Liver (tissue), 8 donors: ENCODE measurements at regions not wholly inside any gene's neighbourhood (a gene's known extent, or its start where the extent isn't known, plus 50 kb on each side); places are given as distances from the start of the nearest gene placed in this dataset.

ENCODE experiments used
- DNase-seq: peaks from one replicate; pipeline ENCODE4 v3.0.0-alpha.2; 2017; ENCODE audit warnings: low spot score
- H3K27ac ChIP-seq, 2 donors: one replicate each; pipeline ENCODE4 v1.7.0; 2013; ENCODE audit warnings: inconsistent platforms in 2 of 2, low read length in 2 of 2, control low read depth in 1 of 2, low read depth in 1 of 2, mild to moderate bottlenecking in 1 of 2
- H3K27me3 ChIP-seq, 4 donors: one replicate each; pipeline versions ENCODE4 v1.6.1 to v1.7.0; 2013; ENCODE audit warnings: low read length in 3 of 4, inconsistent platforms in 1 of 4, mild to moderate bottlenecking in 1 of 4, moderate library complexity in 1 of 4; ENCODE audit not compliant: control insufficient read depth in 4 of 4, insufficient read depth in 4 of 4
- H3K36me3 ChIP-seq, 4 donors: one replicate each; pipeline versions ENCODE4 v1.6.1 to v1.7.0; 2013; ENCODE audit warnings: low read length in 3 of 4, mild to moderate bottlenecking in 3 of 4, low read depth in 1 of 4, moderate library complexity in 1 of 4; ENCODE audit not compliant: control insufficient read depth in 4 of 4, insufficient read depth in 3 of 4
- H3K4me1 ChIP-seq, 4 donors: one replicate each; pipeline versions ENCODE4 v1.6.1 to v1.7.0; 2013; ENCODE audit warnings: low read length in 3 of 4, mild to moderate bottlenecking in 3 of 4, moderate library complexity in 1 of 4; ENCODE audit not compliant: control insufficient read depth in 4 of 4, insufficient read depth in 4 of 4
- H3K4me3 ChIP-seq, 3 donors: one replicate each; pipeline versions ENCODE4 v1.6.1 to v1.7.0; 2013; ENCODE audit warnings: low read length in 3 of 3, control low read depth in 1 of 3, low read depth in 1 of 3, mild to moderate bottlenecking in 1 of 3
- H3K9ac ChIP-seq, 2 donors: one replicate each; pipeline ENCODE4 v1.7.0; 2013; ENCODE audit warnings: low read length in 2 of 2, mild to moderate bottlenecking in 2 of 2, moderate library complexity in 2 of 2, control low read depth in 1 of 2, low read depth in 1 of 2
- H3K9me3 ChIP-seq, 4 donors: one replicate each; pipeline versions ENCODE4 v1.6.1 to v1.7.0; 2013; ENCODE audit warnings: low read length in 3 of 4; ENCODE audit not compliant: control insufficient read depth in 4 of 4
- CTCF ChIP-seq: fragments of 150-350 bp; IDR thresholded peaks from 2 replicates; pipeline ENCODE4 v1.5.1; 2017; ENCODE audit warnings: improper control_type of control experiment, low read depth, low read length; ENCODE audit not compliant: missing input control
- EGR1 ChIP-seq, 2 donors: IDR thresholded peaks; 2 replicates each; pipeline ENCODE4 v1.6.1; 2016 to 2018; ENCODE audit warnings: antibody characterized with exemption in 2 of 2, low read depth in 2 of 2
- FOXA1 ChIP-seq: IDR thresholded peaks from 2 replicates; pipeline ENCODE4 v1.6.1; 2016; ENCODE audit warnings: antibody characterized with exemption
- FOXA2 ChIP-seq: IDR thresholded peaks from 2 replicates; pipeline ENCODE4 v1.6.1; 2016; ENCODE audit warnings: antibody characterized with exemption
- HNF4A ChIP-seq, 2 donors: conservative IDR thresholded peaks; 2 replicates each; pipeline ENCODE4 v1.6.1; 2016; ENCODE audit warnings: antibody characterized with exemption in 2 of 2, mild to moderate bottlenecking in 2 of 2
- HNF4G ChIP-seq: IDR thresholded peaks from 2 replicates; pipeline ENCODE4 v1.6.1; 2016; ENCODE audit warnings: antibody characterized with exemption
- JUND ChIP-seq, 2 donors: IDR thresholded peaks; 2 replicates each; pipeline ENCODE4 v1.6.1; 2016; ENCODE audit warnings: antibody characterized with exemption in 2 of 2
- RAD21 ChIP-seq, 2 donors: IDR thresholded peaks; 2 replicates each; pipeline ENCODE4 v1.6.1; 2016; ENCODE audit warnings: antibody characterized with exemption in 2 of 2, mild to moderate bottlenecking in 2 of 2
- RXRA ChIP-seq, 2 donors: IDR thresholded peaks; 2 replicates each; pipeline ENCODE4 v1.6.1; 2017 to 2018; ENCODE audit warnings: antibody characterized with exemption in 2 of 2, mild to moderate bottlenecking in 1 of 2
- SP1 ChIP-seq: IDR thresholded peaks from 2 replicates; pipeline ENCODE4 v1.6.1; 2018; ENCODE audit warnings: antibody characterized with exemption, mild to moderate bottlenecking
- TAF1 ChIP-seq: conservative IDR thresholded peaks from 2 replicates; pipeline ENCODE4 v1.6.1; 2016; ENCODE audit warnings: antibody characterized with exemption, mild to moderate bottlenecking
- YY1 ChIP-seq: IDR thresholded peaks from 2 replicates; pipeline ENCODE4 v1.6.1; 2016; ENCODE audit warnings: antibody characterized with exemption, mild to moderate bottlenecking
- WGBS: extraction: QIAGEN DNeasy Blood & Tissue Kit; methylation state at CpG from one replicate; pipeline ENCODE4 v1.1.7; 2013; 5-methylcytosine and 5-hydroxymethylcytosine counted together
- TF ChIP-seq, protein P1 (sequence below): IDR thresholded peaks from 2 replicates; pipeline ENCODE4 v1.6.1; 2016; ENCODE audit warnings: antibody characterized with exemption
- TF ChIP-seq, protein P2 (sequence below): IDR thresholded peaks from 2 replicates; pipeline ENCODE4 v1.6.1; 2016; ENCODE audit warnings: antibody characterized with exemption
- donor health status: healthy.
- donor health status: healthy.
- donor health status: healthy.
- donor health status: healthy.
- donor health status: healthy.

- no peak for DNase-seq
- Histone ChIP-seq H3K27me3 (no peaks in the 10 kb centered on the region), H3K9me3 (peaks cover 0 to 5% (median 0%) of the 10 kb centered on the region in 4 donors), H3K27ac (no peak overlapping the region), H3K4me3 (no peak overlapping the region), H3K9ac (no peak overlapping the region), H3K4me1 (no peaks in the 10 kb centered on the region), H3K36me3 (no peaks in the 10 kb centered on the region)
- WGBS, result 95% methylated on average over 2 of the region's 2 CpGs
- no peak for TF ChIP-seq TAF1
- TF ChIP-seq FOXA1, result no peak
- TF ChIP-seq, protein P1, sequence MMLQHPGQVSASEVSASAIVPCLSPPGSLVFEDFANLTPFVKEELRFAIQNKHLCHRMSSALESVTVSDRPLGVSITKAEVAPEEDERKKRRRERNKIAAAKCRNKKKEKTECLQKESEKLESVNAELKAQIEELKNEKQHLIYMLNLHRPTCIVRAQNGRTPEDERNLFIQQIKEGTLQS, result no peak
- TF ChIP-seq HNF4A (conservative IDR thresholded peaks at IDR 0.05), result no peak
- TF ChIP-seq CTCF, result no peak
- TF ChIP-seq RAD21 (IDR thresholded peaks at IDR 0.05), result no peak
- TF ChIP-seq FOXA2, result no peak
- TF ChIP-seq RXRA (IDR thresholded peaks at IDR 0.05), result no peak
- TF ChIP-seq HNF4G, result no peak
- TF ChIP-seq EGR1 (IDR thresholded peaks at IDR 0.05; ENCODE audit: low read depth in 2 of 2), result no peak
Observed at GRCh38 chr3:151609491-151609890, 124.2 kb upstream of the AADACL2 start.

DNA sequence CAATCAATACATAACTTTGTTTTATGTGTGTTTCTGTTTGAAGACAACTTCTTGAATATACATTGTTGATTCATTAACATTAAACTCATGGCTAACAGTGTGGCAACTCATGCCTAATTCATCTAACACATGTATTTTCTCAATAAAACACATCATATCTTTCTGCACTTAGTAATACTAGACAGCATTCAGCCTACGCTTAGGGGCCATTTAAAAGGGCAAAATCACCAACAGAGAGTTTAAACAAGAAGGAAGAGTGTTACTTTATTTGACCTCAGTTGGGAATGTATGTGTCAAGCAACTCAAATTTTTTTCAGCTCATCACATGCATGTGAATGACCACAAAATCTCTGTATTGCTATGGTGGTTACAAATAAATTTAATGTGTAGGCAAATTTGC lies 128.8 kb upstream of the AADACL2 start:
- DNase-seq, result no peak
- Histone ChIP-seq H3K9me3 (no peaks in the 10 kb centered on the region), H3K4me1 (no peaks in the 10 kb centered on the region), H3K27ac (no peak overlapping the region), H3K4me3 (no peak overlapping the region), H3K36me3 (no peaks in the 10 kb centered on the region), H3K9ac (no peak overlapping the region), H3K27me3 (no peaks in the 10 kb centered on the region)
- 87% methylated on average over 1 of the region's 1 CpG for WGBS
- TF ChIP-seq YY1 (no peak), SP1 (no peak), EGR1 (IDR thresholded peaks at IDR 0.05; ENCODE audit: low read depth in 2 of 2) (no peak), HNF4A (conservative IDR thresholded peaks at IDR 0.05) (no peak), JUND (IDR thresholded peaks at IDR 0.05) (no peak), CTCF (no peak)
- TF ChIP-seq, protein P2, sequence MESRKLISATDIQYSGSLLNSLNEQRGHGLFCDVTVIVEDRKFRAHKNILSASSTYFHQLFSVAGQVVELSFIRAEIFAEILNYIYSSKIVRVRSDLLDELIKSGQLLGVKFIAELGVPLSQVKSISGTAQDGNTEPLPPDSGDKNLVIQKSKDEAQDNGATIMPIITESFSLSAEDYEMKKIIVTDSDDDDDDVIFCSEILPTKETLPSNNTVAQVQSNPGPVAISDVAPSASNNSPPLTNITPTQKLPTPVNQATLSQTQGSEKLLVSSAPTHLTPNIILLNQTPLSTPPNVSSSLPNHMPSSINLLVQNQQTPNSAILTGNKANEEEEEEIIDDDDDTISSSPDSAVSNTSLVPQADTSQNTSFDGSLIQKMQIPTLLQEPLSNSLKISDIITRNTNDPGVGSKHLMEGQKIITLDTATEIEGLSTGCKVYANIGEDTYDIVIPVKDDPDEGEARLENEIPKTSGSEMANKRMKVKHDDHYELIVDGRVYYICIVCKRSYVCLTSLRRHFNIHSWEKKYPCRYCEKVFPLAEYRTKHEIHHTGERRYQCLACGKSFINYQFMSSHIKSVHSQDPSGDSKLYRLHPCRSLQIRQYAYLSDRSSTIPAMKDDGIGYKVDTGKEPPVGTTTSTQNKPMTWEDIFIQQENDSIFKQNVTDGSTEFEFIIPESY, result no peak
- TF ChIP-seq, protein P1, result no peak
